Body of pancreas (tissue), 4 donors: ENCODE measurements at regions not wholly inside any gene's neighbourhood (a gene's known extent, or its start where the extent isn't known, plus 50 kb on each side); places are given as distances from the start of the nearest gene placed in this dataset.

Experiments used
- ATAC-seq: fragments of 150-250 bp; one replicate; pipeline ENCODE4 v1.9.1; 2016
- DNase-seq, 4 donors: peaks; one replicate each; pipeline ENCODE4 v3.0.0-alpha.2; 2019
- H3K27ac ChIP-seq, 4 donors: fragments of 200-600 bp; sonication (generic); 1 replicate in 3 of 4; 2 replicates in 1 of 4; pipeline versions ENCODE4 v1.5.1 to v1.6.1; 2016 to 2019; ENCODE audit warnings: mild to moderate bottlenecking in 1 of 4, mixed read lengths in 1 of 4, moderate library complexity in 1 of 4
- H3K27me3 ChIP-seq, 2 donors: fragments of 200-600 bp; sonication (generic); one replicate each; pipeline ENCODE4 v1.6.0; 2016; ENCODE audit warnings: mild to moderate bottlenecking in 1 of 2
- H3K36me3 ChIP-seq, 2 donors: fragments of 200-600 bp; sonication (generic); replicated peaks in 1 of 2; 2 replicates each; pipeline ENCODE4 v1.5.1; 2016; ENCODE audit warnings: low read depth in 2 of 2; ENCODE audit not compliant: insufficient read depth in 1 of 2
- H3K4me1 ChIP-seq: fragments of 200-600 bp; sonication (generic); one replicate; pipeline ENCODE4 v1.6.0; 2016
- H3K4me3 ChIP-seq, 2 donors: fragments of 200-600 bp; sonication (generic); 1 replicate in 1 of 2; 2 replicates in 1 of 2; pipeline ENCODE4 v1.5.1; 2016 to 2019
- H3K9me3 ChIP-seq, 3 donors: fragments of 200-600 bp; sonication (generic); 1 replicate in 2 of 3; 2 replicates in 1 of 3; pipeline ENCODE4 v1.5.1; 2016
- POLR2A ChIP-seq, 3 donors: fragments of 450-650 bp; IDR thresholded peaks; one replicate each; pipeline ENCODE4 v1.6.1; 2016; ENCODE audit warnings: antibody characterized with exemption in 3 of 3, mild to moderate bottlenecking in 2 of 3
- WGBS, 2 donors: methylation state at CpG; one replicate each; pipeline ENCODE4 v1.1.5; 2017; 5-methylcytosine and 5-hydroxymethylcytosine counted together
- intact Hi-C: fragments of 100-400 bp; cut with DNase I; formaldehyde crosslinking; loops from one replicate; pipeline ENCODE4 v1.15.1; 2023
- TF ChIP-seq, protein P1 (sequence below), 7 experiments: fragments of 450-650 bp in 4 of 7; fragments of 200-600 bp in 3 of 7; sonication (generic) in 3 of 7; IDR thresholded peaks; one replicate each; pipeline ENCODE4 v1.5.1; 2016 to 2019; ENCODE audit warnings: antibody characterized with exemption in 7 of 7

DNA sequence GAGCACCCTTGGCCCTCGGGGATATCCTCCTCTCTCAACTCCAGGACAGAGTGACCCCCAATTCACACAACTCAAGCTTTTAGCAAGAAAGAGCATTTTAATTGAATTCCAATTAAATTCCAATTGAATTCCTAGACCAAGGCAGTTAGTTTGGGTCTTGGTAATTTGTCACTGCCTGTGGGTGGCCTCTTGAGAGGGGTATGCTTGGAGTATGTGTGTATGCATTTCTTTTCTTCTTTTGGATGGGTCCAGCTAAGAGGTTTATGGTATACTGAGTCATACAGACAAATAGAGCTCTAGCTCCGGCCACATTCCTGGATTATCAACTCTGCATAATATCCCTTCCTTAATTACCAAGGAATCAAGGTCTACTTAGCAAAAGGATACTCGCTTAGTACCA is 136.7 kb downstream of the PCTP start:
- intact Hi-C loops, result no loop called here
- H3K36me3 ChIP-seq, result no peaks in the 10 kb centered on the region
- no peak overlapping the region for H3K27ac ChIP-seq
- no peak overlapping the region for H3K4me3 ChIP-seq
- no peaks in the 10 kb centered on the region for H3K9me3 ChIP-seq
- ATAC-seq (no peak), DNase-seq (no peak)
- TF ChIP-seq, protein P1, sequence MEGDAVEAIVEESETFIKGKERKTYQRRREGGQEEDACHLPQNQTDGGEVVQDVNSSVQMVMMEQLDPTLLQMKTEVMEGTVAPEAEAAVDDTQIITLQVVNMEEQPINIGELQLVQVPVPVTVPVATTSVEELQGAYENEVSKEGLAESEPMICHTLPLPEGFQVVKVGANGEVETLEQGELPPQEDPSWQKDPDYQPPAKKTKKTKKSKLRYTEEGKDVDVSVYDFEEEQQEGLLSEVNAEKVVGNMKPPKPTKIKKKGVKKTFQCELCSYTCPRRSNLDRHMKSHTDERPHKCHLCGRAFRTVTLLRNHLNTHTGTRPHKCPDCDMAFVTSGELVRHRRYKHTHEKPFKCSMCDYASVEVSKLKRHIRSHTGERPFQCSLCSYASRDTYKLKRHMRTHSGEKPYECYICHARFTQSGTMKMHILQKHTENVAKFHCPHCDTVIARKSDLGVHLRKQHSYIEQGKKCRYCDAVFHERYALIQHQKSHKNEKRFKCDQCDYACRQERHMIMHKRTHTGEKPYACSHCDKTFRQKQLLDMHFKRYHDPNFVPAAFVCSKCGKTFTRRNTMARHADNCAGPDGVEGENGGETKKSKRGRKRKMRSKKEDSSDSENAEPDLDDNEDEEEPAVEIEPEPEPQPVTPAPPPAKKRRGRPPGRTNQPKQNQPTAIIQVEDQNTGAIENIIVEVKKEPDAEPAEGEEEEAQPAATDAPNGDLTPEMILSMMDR (IDR thresholded peaks at IDR 0.05), result no peak
- TF ChIP-seq POLR2A (IDR thresholded peaks at IDR 0.05), result no peak
- WGBS, 2 donors, result 48 to 52% methylated on average over 3 of the region's 3 CpGs
- no peaks in the 10 kb centered on the region for H3K4me1 ChIP-seq
- no peaks in the 10 kb centered on the region for H3K27me3 ChIP-seq

DNA sequence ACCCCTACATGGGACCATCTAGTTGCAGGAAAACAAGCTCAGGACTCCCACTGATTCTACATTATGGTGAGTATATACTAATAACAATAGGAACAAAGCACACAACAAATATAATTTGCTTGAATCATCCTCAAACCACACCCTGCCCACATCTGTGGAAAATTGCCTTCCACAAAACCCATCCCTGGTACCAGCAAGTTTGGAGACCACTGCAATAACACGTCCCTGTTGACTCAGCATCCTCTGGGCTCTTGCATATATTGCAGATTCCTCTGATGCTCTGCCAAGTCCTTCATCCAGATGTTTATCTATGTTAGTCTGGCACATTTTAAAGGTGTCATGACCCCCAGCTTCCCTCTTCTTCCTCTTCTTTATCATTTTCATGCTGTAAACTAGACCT is 138.4 kb downstream of the PCTP start:
- no peak overlapping the region for H3K4me3 ChIP-seq
- DNase-seq (no peak), ATAC-seq (no peak)
- no peaks in the 10 kb centered on the region for H3K4me1 ChIP-seq
- 41 to 56% methylated on average over 1 of the region's 1 CpG for WGBS, 2 donors
- no peak overlapping the region for H3K27ac ChIP-seq
- H3K27me3 ChIP-seq, result no peaks in the 10 kb centered on the region
- H3K36me3 ChIP-seq, result no peaks in the 10 kb centered on the region
- intact Hi-C loops, result no loop called here
- no peaks in the 10 kb centered on the region for H3K9me3 ChIP-seq
- TF ChIP-seq, protein P1 (IDR thresholded peaks at IDR 0.05), result no peak
- no peak for TF ChIP-seq POLR2A (IDR thresholded peaks at IDR 0.05)

DNA sequence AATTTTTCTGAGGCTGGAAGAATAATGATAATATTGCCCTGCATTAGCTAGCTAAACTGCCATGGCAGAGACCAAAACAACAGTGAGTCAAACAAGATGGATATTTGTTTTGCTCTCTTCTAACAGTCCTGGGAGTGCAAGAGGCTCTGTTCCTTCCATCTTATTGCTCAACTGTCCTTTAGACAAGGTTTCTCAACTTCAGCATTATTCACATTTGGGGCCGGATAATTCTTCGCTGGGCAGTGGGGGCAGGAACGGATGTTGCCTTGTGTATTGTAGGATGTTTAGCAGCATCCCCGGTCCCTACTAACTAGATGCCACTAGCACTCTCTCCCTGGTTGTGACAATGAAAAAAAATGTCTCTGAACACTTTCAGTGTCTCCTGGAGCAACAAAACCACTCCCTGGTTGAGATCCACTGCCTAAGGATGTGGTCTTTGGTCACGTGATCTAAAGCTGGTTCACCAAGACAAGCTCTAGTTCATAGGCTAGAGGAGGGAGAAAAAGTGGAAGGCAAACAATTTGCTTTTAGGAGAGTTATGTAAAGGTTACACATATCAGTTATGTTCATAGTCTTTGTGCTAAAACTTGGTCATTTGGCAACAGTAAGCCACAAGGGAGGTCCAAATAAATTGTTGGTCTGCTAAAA is 144.4 kb downstream of the PCTP start:
- Histone ChIP-seq H3K4me3 (no peak overlapping the region), H3K27me3 (no peaks in the 10 kb centered on the region), H3K36me3 (no peaks in the 10 kb centered on the region), H3K4me1 (no peaks in the 10 kb centered on the region), H3K9me3 (no peaks in the 10 kb centered on the region), H3K27ac (no peak overlapping the region)
- ATAC-seq, result no peak
- intact Hi-C loops, result no loop called here
- DNase-seq, result no peak
- WGBS, 2 donors, result 55 to 62% methylated on average over 5 of the region's 5 CpGs
- TF ChIP-seq, protein P1 (IDR thresholded peaks at IDR 0.05), result no peak
- no peak for TF ChIP-seq POLR2A (IDR thresholded peaks at IDR 0.05)

- Histone ChIP-seq H3K4me1 (no peaks in the 10 kb centered on the region), H3K27ac (no peak overlapping the region), H3K36me3 (no peaks in the 10 kb centered on the region), H3K9me3 (no peaks in the 10 kb centered on the region), H3K4me3 (no peak overlapping the region), H3K27me3 (no peaks in the 10 kb centered on the region)
- 66 to 75% methylated on average over 4 of the region's 4 CpGs for WGBS, 2 donors
- peak in 3 of 4 donors; percentile 22 to 45 (median 33) for DNase-seq
- ATAC-seq, result peak; percentile 42
- TF ChIP-seq POLR2A (IDR thresholded peaks at IDR 0.05), result no peak
- TF ChIP-seq, protein P1 (IDR thresholded peaks at IDR 0.05), result no peak
- intact Hi-C loops, result no loop called here
These were observed 146.4 kb downstream of the PCTP start for GRCh38 chr17:55897301-55897700.

GRCh38 chr17:55898195-55898594 is 147.3 kb downstream of the PCTP start:
- Histone ChIP-seq H3K4me1 (no peaks in the 10 kb centered on the region), H3K9me3 (no peaks in the 10 kb centered on the region), H3K27ac (no peak overlapping the region), H3K4me3 (no peak overlapping the region), H3K27me3 (no peaks in the 10 kb centered on the region), H3K36me3 (no peaks in the 10 kb centered on the region)
- 55 to 57% methylated on average over 1 of the region's 1 CpG for WGBS, 2 donors
- ATAC-seq (no peak), DNase-seq (peak in 1 of 4 donors; percentile 15)
- TF ChIP-seq, protein P1 (IDR thresholded peaks at IDR 0.05), result no peak
- TF ChIP-seq POLR2A (IDR thresholded peaks at IDR 0.05), result no peak
- intact Hi-C loops, result no loop called here
